ENCODE measurements at regions not wholly inside any gene's neighbourhood (a gene's known extent, or its start where the extent isn't known, plus 50 kb on each side); places are given as distances from the start of the nearest gene placed in this dataset.

DNA sequence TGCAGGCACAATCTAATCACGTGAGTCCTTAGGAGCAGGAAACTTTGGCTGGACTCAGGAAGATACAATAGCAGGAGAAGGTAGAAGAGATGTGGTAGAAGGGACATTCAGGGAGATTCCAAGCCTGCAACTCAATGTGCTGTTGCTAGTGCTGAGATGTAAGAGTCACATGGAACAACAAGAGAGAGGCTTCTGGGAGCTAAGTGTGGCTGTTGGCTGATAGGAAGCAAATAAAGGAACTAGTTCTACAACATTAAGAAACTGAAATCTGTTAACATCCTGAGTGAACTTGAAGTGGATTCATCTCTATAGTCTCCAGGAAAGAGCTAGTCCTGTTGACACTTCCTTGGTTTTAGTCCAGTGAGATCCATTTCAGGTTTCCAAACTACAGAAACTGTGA is 1207.4 kb downstream of the ADGRL3 start:
- TF ChIP-seq, protein P1, sequence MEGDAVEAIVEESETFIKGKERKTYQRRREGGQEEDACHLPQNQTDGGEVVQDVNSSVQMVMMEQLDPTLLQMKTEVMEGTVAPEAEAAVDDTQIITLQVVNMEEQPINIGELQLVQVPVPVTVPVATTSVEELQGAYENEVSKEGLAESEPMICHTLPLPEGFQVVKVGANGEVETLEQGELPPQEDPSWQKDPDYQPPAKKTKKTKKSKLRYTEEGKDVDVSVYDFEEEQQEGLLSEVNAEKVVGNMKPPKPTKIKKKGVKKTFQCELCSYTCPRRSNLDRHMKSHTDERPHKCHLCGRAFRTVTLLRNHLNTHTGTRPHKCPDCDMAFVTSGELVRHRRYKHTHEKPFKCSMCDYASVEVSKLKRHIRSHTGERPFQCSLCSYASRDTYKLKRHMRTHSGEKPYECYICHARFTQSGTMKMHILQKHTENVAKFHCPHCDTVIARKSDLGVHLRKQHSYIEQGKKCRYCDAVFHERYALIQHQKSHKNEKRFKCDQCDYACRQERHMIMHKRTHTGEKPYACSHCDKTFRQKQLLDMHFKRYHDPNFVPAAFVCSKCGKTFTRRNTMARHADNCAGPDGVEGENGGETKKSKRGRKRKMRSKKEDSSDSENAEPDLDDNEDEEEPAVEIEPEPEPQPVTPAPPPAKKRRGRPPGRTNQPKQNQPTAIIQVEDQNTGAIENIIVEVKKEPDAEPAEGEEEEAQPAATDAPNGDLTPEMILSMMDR (IDR thresholded peaks at IDR 0.05; ENCODE audit: low read length): no peak
- TF ChIP-seq EZH2 (optimal IDR thresholded peaks at IDR 0.05; ENCODE audit: low read depth, low read length) (no peak), EZH2phosphoT487 (IDR thresholded peaks at IDR 0.05; ENCODE audit: low read length) (no peak)
